ENCODE measurements at regions not wholly inside any gene's neighbourhood (a gene's known extent, or its start where the extent isn't known, plus 50 kb on each side); places are given as distances from the start of the nearest gene placed in this dataset.

DNA sequence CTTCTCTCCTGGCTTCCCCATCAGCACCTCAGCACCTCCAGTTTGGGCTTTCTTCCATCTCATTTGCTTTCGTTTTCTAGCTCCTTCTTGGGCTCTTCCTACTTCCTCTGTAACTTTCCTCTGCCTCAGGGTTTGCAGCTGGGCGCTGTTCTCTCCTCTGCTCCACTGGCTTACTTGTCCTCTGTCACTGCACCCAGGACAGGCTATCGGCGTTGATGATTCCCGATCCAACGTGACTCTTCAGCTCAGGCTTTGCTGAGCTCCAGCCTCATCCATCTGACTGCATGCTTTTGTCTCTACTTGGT is 362.4 kb downstream of the CYRIA start:
- TF ChIP-seq, protein P1, sequence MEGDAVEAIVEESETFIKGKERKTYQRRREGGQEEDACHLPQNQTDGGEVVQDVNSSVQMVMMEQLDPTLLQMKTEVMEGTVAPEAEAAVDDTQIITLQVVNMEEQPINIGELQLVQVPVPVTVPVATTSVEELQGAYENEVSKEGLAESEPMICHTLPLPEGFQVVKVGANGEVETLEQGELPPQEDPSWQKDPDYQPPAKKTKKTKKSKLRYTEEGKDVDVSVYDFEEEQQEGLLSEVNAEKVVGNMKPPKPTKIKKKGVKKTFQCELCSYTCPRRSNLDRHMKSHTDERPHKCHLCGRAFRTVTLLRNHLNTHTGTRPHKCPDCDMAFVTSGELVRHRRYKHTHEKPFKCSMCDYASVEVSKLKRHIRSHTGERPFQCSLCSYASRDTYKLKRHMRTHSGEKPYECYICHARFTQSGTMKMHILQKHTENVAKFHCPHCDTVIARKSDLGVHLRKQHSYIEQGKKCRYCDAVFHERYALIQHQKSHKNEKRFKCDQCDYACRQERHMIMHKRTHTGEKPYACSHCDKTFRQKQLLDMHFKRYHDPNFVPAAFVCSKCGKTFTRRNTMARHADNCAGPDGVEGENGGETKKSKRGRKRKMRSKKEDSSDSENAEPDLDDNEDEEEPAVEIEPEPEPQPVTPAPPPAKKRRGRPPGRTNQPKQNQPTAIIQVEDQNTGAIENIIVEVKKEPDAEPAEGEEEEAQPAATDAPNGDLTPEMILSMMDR (IDR thresholded peaks at IDR 0.05; ENCODE audit: insufficient read depth, low read length, poor library complexity, severe bottlenecking) = no peak
- no peak for TF ChIP-seq EZH2phosphoT487 (conservative IDR thresholded peaks at IDR 0.05; ENCODE audit: low read length)
